ENCODE measurements at regions not wholly inside any gene's neighbourhood (a gene's known extent, or its start where the extent isn't known, plus 50 kb on each side); places are given as distances from the start of the nearest gene placed in this dataset.

GRCh38 chr6:148182378-148182777 lies 160.3 kb upstream of the SASH1 start:
- DNase-seq: no peak

GRCh38 chr6:148183776-148184175 lies 158.9 kb upstream of the SASH1 start:
- DNase-seq: no peak

- DNase-seq: no peak
Observed at GRCh38 chr6:148186916-148187315, 155.7 kb upstream of the SASH1 start.

- no peak for DNase-seq
Observed at GRCh38 chr6:148192310-148192709, 150.3 kb upstream of the SASH1 start.

- no peak for DNase-seq
Observed at GRCh38 chr6:148193063-148193680, 149.5 kb upstream of the SASH1 start.

GRCh38 chr6:148195511-148195910 lies 147.1 kb upstream of the SASH1 start:
- DNase-seq: no peak

- no peak for DNase-seq
Observed at GRCh38 chr6:148199584-148199983, 143.1 kb upstream of the SASH1 start.

- DNase-seq: no peak
Observed at GRCh38 chr6:148200293-148200692, 142.3 kb upstream of the SASH1 start.

- no peak for DNase-seq
Observed at GRCh38 chr6:148200781-148201180, 141.9 kb upstream of the SASH1 start.

GRCh38 chr6:148203281-148203925 lies 139.2 kb upstream of the SASH1 start:
- DNase-seq: no peak

- peak; percentile 15 for DNase-seq
Observed at GRCh38 chr6:148203970-148204369, 138.7 kb upstream of the SASH1 start.

- no peak for DNase-seq
Observed at GRCh38 chr6:148208298-148208697, 134.3 kb upstream of the SASH1 start.

GRCh38 chr6:148211777-148212324 lies 130.8 kb upstream of the SASH1 start:
- DNase-seq: no peak

GRCh38 chr6:148212366-148212765 lies 130.3 kb upstream of the SASH1 start:
- DNase-seq: no peak

GRCh38 chr6:148213366-148213765 lies 129.3 kb upstream of the SASH1 start:
- no peak for DNase-seq

GRCh38 chr6:148214667-148215066 lies 128.0 kb upstream of the SASH1 start:
- DNase-seq: no peak

GRCh38 chr6:148217051-148217450 lies 125.6 kb upstream of the SASH1 start:
- DNase-seq: no peak

GRCh38 chr6:148217921-148218320 lies 124.7 kb upstream of the SASH1 start:
- DNase-seq: no peak

- no peak for DNase-seq
Observed at GRCh38 chr6:148218542-148219258, 123.9 kb upstream of the SASH1 start.

GRCh38 chr6:148221196-148221979 lies 121.2 kb upstream of the SASH1 start:
- no peak for DNase-seq

- no peak for DNase-seq
Observed at GRCh38 chr6:148222376-148222775, 120.3 kb upstream of the SASH1 start.

GRCh38 chr6:148222846-148223245 lies 119.8 kb upstream of the SASH1 start:
- no peak for DNase-seq

- no peak for DNase-seq
Observed at GRCh38 chr6:148223424-148223842, 119.2 kb upstream of the SASH1 start.
